ENCODE measurements at regions not wholly inside any gene's neighbourhood (a gene's known extent, or its start where the extent isn't known, plus 50 kb on each side); places are given as distances from the start of the nearest gene placed in this dataset.

- DNase-seq (ENCODE audit: low spot score): no peak
These were observed 88.7 kb downstream of the NR1D2 start for GRCh38 chr3:24033818-24034217.

- DNase-seq (ENCODE audit: low spot score): no peak
These were observed 89.4 kb downstream of the NR1D2 start for GRCh38 chr3:24034464-24034863.

- no peak for DNase-seq (ENCODE audit: low spot score)
These were observed 92.9 kb downstream of the NR1D2 start for GRCh38 chr3:24037971-24038370.

GRCh38 chr3:24040311-24040710 lies 95.2 kb downstream of the NR1D2 start:
- no peak for DNase-seq (ENCODE audit: low spot score)

GRCh38 chr3:24042174-24043059 lies 97.3 kb downstream of the NR1D2 start:
- DNase-seq (ENCODE audit: low spot score): no peak

- no peak for DNase-seq (ENCODE audit: low spot score)
These were observed 98.1 kb downstream of the NR1D2 start for GRCh38 chr3:24043168-24043567.

- DNase-seq (ENCODE audit: low spot score): no peak
These were observed 98.9 kb downstream of the NR1D2 start for GRCh38 chr3:24043985-24044384.

GRCh38 chr3:24046214-24046613 lies 101.1 kb downstream of the NR1D2 start:
- no peak for DNase-seq (ENCODE audit: low spot score)

GRCh38 chr3:24047513-24047912 lies 102.4 kb downstream of the NR1D2 start:
- no peak for DNase-seq (ENCODE audit: low spot score)

GRCh38 chr3:24048843-24049242 lies 103.8 kb downstream of the NR1D2 start:
- DNase-seq (ENCODE audit: low spot score): no peak

GRCh38 chr3:24052446-24052845 lies 107.4 kb downstream of the NR1D2 start:
- no peak for DNase-seq (ENCODE audit: low spot score)

GRCh38 chr3:24058940-24059705 lies 114.0 kb downstream of the NR1D2 start:
- no peak for DNase-seq (ENCODE audit: low spot score)

- peak; percentile 47 for DNase-seq (ENCODE audit: low spot score)
These were observed 115.0 kb downstream of the NR1D2 start for GRCh38 chr3:24060055-24060454.

- DNase-seq (ENCODE audit: low spot score): no peak
These were observed 117.8 kb downstream of the NR1D2 start for GRCh38 chr3:24062916-24063315.

All from AG08396 (cell line).